ENCODE measurements at regions not wholly inside any gene's neighbourhood (a gene's known extent, or its start where the extent isn't known, plus 50 kb on each side); places are given as distances from the start of the nearest gene placed in this dataset.
A peak's percentile ranks its signal among the peaks of the same experiment; 100 is the strongest.

- TF ChIP-seq HOXA7 (CRISPR knock-in tag; IDR thresholded peaks at IDR 0.05), result no peak
- TF ChIP-seq FOSB (CRISPR knock-in tag; IDR thresholded peaks at IDR 0.05), result no peak
- TF ChIP-seq REST (IDR thresholded peaks at IDR 0.05), result no peak
- TF ChIP-seq EP300 (IDR thresholded peaks at IDR 0.05), result no peak
- TF ChIP-seq SREBF2 (IDR thresholded peaks at IDR 0.05), result no peak
- no peak for TF ChIP-seq PBX3 (IDR thresholded peaks at IDR 0.05)
- peak; percentile 72 for TF ChIP-seq SMC3 (IDR thresholded peaks at IDR 0.05)
- TF ChIP-seq RAD21 (conservative IDR thresholded peaks at IDR 0.05 in 1 of 2, IDR thresholded peaks at IDR 0.05 in 1 of 2), result peak; percentile 80 to 95
- TF ChIP-seq CTCF (IDR thresholded peaks at IDR 0.05), result peak; percentile 76
These were observed 57.6 kb upstream of the ZNF507 start (continued) for GRCh38 chr19:32287811-32288227.

- no peak for TF ChIP-seq TFCP2L1 (CRISPR knock-in tag; IDR thresholded peaks at IDR 0.05)
- no peak for TF ChIP-seq RNF2 (IDR thresholded peaks at IDR 0.05; ENCODE audit: borderline replicate concordance, low read depth)
- no peak for TF ChIP-seq HOXA7 (CRISPR knock-in tag; IDR thresholded peaks at IDR 0.05)
- no peak for TF ChIP-seq ZFP36 (IDR thresholded peaks at IDR 0.05; ENCODE audit: borderline replicate concordance, partially characterized antibody)
- TF ChIP-seq KDM1A (IDR thresholded peaks at IDR 0.05; ENCODE audit: low read depth), result no peak
- TF ChIP-seq HDAC2 (IDR thresholded peaks at IDR 0.05), result no peak
- TF ChIP-seq ATOH8 (CRISPR knock-in tag; IDR thresholded peaks at IDR 0.05; ENCODE audit: low read depth), result no peak
- TF ChIP-seq MAFK (IDR thresholded peaks at IDR 0.05; ENCODE audit: partially characterized antibody), result no peak
- no peak for TF ChIP-seq EP300 (IDR thresholded peaks at IDR 0.05)
- no peak for TF ChIP-seq POLR2AphosphoS2 (conservative IDR thresholded peaks at IDR 0.05; ENCODE audit: low read length)
- TF ChIP-seq SMC3 (IDR thresholded peaks at IDR 0.05), result no peak
- TF ChIP-seq EHF (CRISPR knock-in tag; IDR thresholded peaks at IDR 0.05), result no peak
- no peak for TF ChIP-seq FOSB (CRISPR knock-in tag; IDR thresholded peaks at IDR 0.05)
- TF ChIP-seq GATA3 (IDR thresholded peaks at IDR 0.05; ENCODE audit: borderline replicate concordance), result no peak
- Histone ChIP-seq H3K4me3 (no peak overlapping the region), H3K9me3 (no peaks in the 10 kb centered on the region), H3K4me2 (no peak overlapping the region), H3K27ac (no peak overlapping the region), H3K4me1 (peaks cover 3% of the 10 kb centered on the region; the same call in 1 of the 3 replicates)
- no peak for FAIRE-seq
- no peak for ATAC-seq
- POLR2A ChIA-PET, result no interaction called here
- DNase-seq (ENCODE audit: low read depth in 1 of 2, low spot score in 1 of 2), result no peak
- CTCF ChIA-PET, result interaction anchor here (0.6 to 8.9 kb wide), 4 partner anchors 30 to 660 kb away, joined by 3 to 77 read pairs (median 15); no protein-coding TSS in a partner anchor
- WGBS (ENCODE audit: missing lambda C conversion rate), result 69% methylated on average over 4 of the region's 4 CpGs
These were observed 55.7 kb upstream of the ZNF507 start for GRCh38 chr19:32289566-32290210.

Measured in A549 (cell line).